Stomach (tissue), 4 donors: ENCODE measurements at regions not wholly inside any gene's neighbourhood (a gene's known extent, or its start where the extent isn't known, plus 50 kb on each side); places are given as distances from the start of the nearest gene placed in this dataset.
"Not testable (repeated sequence)": the region's sequence is repeated elsewhere in the genome, so short reads cannot be mapped to it uniquely, and the experiment has no call there.

Source experiments
- CTCF ChIP-seq, 7 experiments: fragments of 450-650 bp in 4 of 7; fragments of 200-600 bp in 3 of 7; sonication (generic) in 3 of 7; IDR thresholded peaks; one replicate each; pipeline ENCODE4 v1.5.1; 2016 to 2019; ENCODE audit warnings: antibody characterized with exemption in 7 of 7, control low read depth in 2 of 7, mild to moderate bottlenecking in 1 of 7
- EP300 ChIP-seq: sonication (generic); formaldehyde crosslinking; IDR thresholded peaks from one replicate; pipeline ENCODE4 v1.6.1; 2017; ENCODE audit warnings: antibody characterized with exemption
- POLR2A ChIP-seq, 4 donors: fragments of 450-650 bp; IDR thresholded peaks; one replicate each; pipeline ENCODE4 v1.6.1; 2016; ENCODE audit warnings: antibody characterized with exemption in 4 of 4, control low read depth in 2 of 4, mild to moderate bottlenecking in 1 of 4, moderate library complexity in 1 of 4

DNA sequence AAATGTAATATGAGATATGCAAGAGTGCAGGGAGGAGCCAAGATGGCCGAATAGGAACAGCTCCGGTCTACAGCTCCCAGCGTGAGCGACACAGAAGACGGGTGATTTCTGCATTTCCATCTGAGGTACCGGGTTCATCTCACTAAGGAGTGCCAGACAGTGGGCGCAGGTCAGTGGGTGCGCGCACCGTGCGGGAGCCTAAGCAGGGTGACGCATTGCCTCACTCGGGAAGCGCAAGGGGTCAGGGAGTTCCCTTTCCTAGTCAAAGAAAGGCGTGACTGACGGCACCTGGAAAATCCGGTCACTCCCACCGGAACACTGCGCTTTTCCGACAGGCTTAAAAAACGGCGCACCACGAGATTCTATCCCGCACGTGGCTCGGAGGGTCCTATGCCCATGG, 359.2 kb upstream of the TYRP1 start:
- TF ChIP-seq EP300; CTCF (IDR thresholded peaks at IDR 0.05); POLR2A (IDR thresholded peaks at IDR 0.05): not testable (repeated sequence)
